ENCODE measurements at regions not wholly inside any gene's neighbourhood (a gene's known extent, or its start where the extent isn't known, plus 50 kb on each side); places are given as distances from the start of the nearest gene placed in this dataset.

DNA sequence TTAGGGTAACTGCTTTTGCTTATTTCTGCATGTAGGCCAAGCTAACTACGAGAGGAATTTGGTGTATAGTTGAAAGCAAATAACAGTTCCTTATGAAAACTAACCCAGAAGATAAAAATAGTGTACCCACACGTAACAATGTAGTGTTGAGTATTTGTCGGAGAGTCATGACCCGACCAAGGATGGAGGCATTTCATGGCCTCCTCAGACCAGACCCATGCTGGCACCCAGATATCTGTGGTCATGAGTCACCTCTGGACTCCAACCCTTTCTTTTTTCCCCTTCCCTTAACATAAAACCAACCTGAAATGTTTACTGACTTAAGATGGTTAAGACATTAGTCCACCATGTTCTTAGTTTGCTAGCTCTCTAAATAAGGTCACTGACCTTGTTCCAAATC is 318.7 kb downstream of the NOL4 start:
- Histone ChIP-seq H3K27me3 (ENCODE audit: control insufficient read depth, insufficient read depth) (no peaks in the 10 kb centered on the region), H3K4me1 (ENCODE audit: control insufficient read depth, insufficient read depth, low read length) (no peaks in the 10 kb centered on the region), H3K9me3 (ENCODE audit: control insufficient read depth, low read length) (no peaks in the 10 kb centered on the region), H3K4me3 (ENCODE audit: low read length) (no peak overlapping the region), H3K27ac (ENCODE audit: low read length) (no peak overlapping the region)
- intact Hi-C loops (cut with DNase I): no loop called here
- ATAC-seq (no peak), DNase-seq (no peak)
- 78% methylated on average over 4 of the region's 4 CpGs for WGBS

GRCh38 chr18:33901894-33902512 is 322.7 kb downstream of the NOL4 start:
- intact Hi-C loops (cut with DNase I): no loop called here
- H3K27ac ChIP-seq (ENCODE audit: low read length): no peak overlapping the region
- no peaks in the 10 kb centered on the region for H3K27me3 ChIP-seq (ENCODE audit: control insufficient read depth, insufficient read depth)
- 90% methylated on average over 1 of the region's 1 CpG for WGBS
- DNase-seq (no peak), ATAC-seq (no peak)
- no peaks in the 10 kb centered on the region for H3K9me3 ChIP-seq (ENCODE audit: control insufficient read depth, low read length)
- no peaks in the 10 kb centered on the region for H3K4me1 ChIP-seq (ENCODE audit: control insufficient read depth, insufficient read depth, low read length)
- no peak overlapping the region for H3K4me3 ChIP-seq (ENCODE audit: low read length)

GRCh38 chr18:33900638-33901037 is 322.6 kb downstream of the ASXL3 start:
- no peak overlapping the region for H3K4me3 ChIP-seq (ENCODE audit: low read length)
- intact Hi-C loops (cut with DNase I): no loop called here

DNA sequence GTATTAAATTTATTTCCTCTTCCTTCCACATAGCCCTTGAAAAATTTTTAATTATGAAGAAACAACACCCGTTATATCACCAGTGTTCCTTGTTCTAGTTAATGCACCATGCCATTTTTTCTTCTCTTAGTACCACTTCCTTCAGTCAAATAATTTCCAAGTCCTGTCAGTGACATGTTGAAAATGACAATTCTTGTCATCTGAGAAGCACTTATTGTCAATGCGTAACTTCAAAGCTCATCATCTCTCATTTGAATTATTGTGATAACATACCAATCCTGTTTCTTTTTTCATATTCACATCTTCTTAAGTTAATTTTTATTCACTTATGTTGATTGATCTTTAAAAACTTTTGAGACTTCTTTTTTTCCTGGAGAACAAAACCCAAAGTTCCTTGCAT is 320.4 kb downstream of the ASXL3 start:
- ATAC-seq (no peak), DNase-seq (no peak)
- H3K27ac ChIP-seq (ENCODE audit: low read length): no peak overlapping the region
- no peak overlapping the region for H3K4me3 ChIP-seq (ENCODE audit: low read length)
- intact Hi-C loops (cut with DNase I): no loop called here
- H3K4me1 ChIP-seq (ENCODE audit: control insufficient read depth, insufficient read depth, low read length): no peaks in the 10 kb centered on the region
- 93% methylated on average over 2 of the region's 2 CpGs for WGBS
- no peaks in the 10 kb centered on the region for H3K9me3 ChIP-seq (ENCODE audit: control insufficient read depth, low read length)
- no peaks in the 10 kb centered on the region for H3K27me3 ChIP-seq (ENCODE audit: control insufficient read depth, insufficient read depth)

More at GRCh38 chr18:33900638-33901037, 322.6 kb downstream of the ASXL3 start:
- ATAC-seq (no peak), DNase-seq (no peak)
- WGBS: 90% methylated on average over 1 of the region's 1 CpG
- no peaks in the 10 kb centered on the region for H3K9me3 ChIP-seq (ENCODE audit: control insufficient read depth, low read length)
- H3K27me3 ChIP-seq (ENCODE audit: control insufficient read depth, insufficient read depth): no peaks in the 10 kb centered on the region
- no peaks in the 10 kb centered on the region for H3K4me1 ChIP-seq (ENCODE audit: control insufficient read depth, insufficient read depth, low read length)
- no peak overlapping the region for H3K27ac ChIP-seq (ENCODE audit: low read length)

DNA sequence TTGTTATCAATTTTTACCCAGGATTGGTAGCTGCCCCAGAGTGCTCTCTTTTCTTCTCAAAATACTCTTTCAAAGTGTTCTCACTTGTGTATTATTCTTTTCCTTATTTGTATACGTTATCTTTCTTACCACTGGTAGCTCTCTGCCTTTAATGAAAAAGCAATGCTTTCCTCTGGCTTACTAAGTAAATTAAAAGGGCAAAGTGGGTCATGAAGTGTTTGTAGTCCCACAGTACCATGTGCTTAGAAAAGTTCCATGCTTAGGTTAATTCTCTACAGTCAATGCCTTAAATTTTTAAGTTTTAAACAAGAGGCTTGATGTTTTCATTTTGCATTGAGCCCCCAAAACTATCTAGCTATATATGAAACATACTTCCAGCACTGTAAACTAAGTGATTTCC is 300.2 kb downstream of the ASXL3 start:
- ATAC-seq (no peak), DNase-seq (no peak)
- H3K9me3 ChIP-seq (ENCODE audit: control insufficient read depth, low read length): no peaks in the 10 kb centered on the region
- no peaks in the 10 kb centered on the region for H3K27me3 ChIP-seq (ENCODE audit: control insufficient read depth, insufficient read depth)
- no peak overlapping the region for H3K27ac ChIP-seq (ENCODE audit: low read length)
- H3K4me3 ChIP-seq (ENCODE audit: low read length): no peak overlapping the region
- WGBS: 56% methylated on average over 1 of the region's 1 CpG
- intact Hi-C loops (cut with DNase I): no loop called here
- H3K4me1 ChIP-seq (ENCODE audit: control insufficient read depth, insufficient read depth, low read length): no peaks in the 10 kb centered on the region

GRCh38 chr18:33875029-33875565 is 297.1 kb downstream of the ASXL3 start:
- Histone ChIP-seq H3K4me3 (ENCODE audit: low read length) (no peak overlapping the region), H3K9me3 (ENCODE audit: control insufficient read depth, low read length) (no peaks in the 10 kb centered on the region), H3K27me3 (ENCODE audit: control insufficient read depth, insufficient read depth) (no peaks in the 10 kb centered on the region), H3K27ac (ENCODE audit: low read length) (no peak overlapping the region), H3K4me1 (ENCODE audit: control insufficient read depth, insufficient read depth, low read length) (no peaks in the 10 kb centered on the region)
- WGBS: 64% methylated on average over 2 of the region's 2 CpGs
- intact Hi-C loops (cut with DNase I): no loop called here
- DNase-seq: no peak
- no peak for ATAC-seq

DNA sequence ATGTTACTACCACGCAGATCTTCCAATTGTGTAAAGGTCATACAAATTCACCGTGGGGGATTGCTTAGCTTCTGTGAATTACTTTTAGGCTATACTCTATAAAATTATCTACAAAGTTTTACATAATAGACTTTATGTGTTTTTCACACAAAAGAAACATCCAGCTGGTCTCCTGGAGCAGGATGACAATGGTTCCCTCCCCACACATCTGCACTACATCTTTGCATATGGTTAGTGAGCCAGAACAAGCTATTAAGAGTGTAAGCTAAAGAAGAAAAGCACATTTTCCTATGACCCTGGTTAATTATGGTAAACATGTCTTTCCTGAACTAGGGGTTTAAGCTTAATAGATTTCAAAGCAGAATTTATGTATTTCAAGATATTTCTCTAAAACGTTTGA is 295.1 kb downstream of the ASXL3 start:
- Histone ChIP-seq H3K27me3 (ENCODE audit: control insufficient read depth, insufficient read depth) (no peaks in the 10 kb centered on the region), H3K4me1 (ENCODE audit: control insufficient read depth, insufficient read depth, low read length) (no peaks in the 10 kb centered on the region), H3K4me3 (ENCODE audit: low read length) (no peak overlapping the region), H3K9me3 (ENCODE audit: control insufficient read depth, low read length) (no peaks in the 10 kb centered on the region), H3K27ac (ENCODE audit: low read length) (no peak overlapping the region)
- 73% methylated on average over 3 of the region's 3 CpGs for WGBS
- intact Hi-C loops (cut with DNase I): no loop called here
- ATAC-seq: no peak
- no peak for DNase-seq

GRCh38 chr18:33871363-33872025 is 293.5 kb downstream of the ASXL3 start:
- no peaks in the 10 kb centered on the region for H3K4me1 ChIP-seq (ENCODE audit: control insufficient read depth, insufficient read depth, low read length)
- no peak for ATAC-seq
- H3K9me3 ChIP-seq (ENCODE audit: control insufficient read depth, low read length): no peaks in the 10 kb centered on the region
- H3K27ac ChIP-seq (ENCODE audit: low read length): no peak overlapping the region
- H3K4me3 ChIP-seq (ENCODE audit: low read length): no peak overlapping the region
- no peaks in the 10 kb centered on the region for H3K27me3 ChIP-seq (ENCODE audit: control insufficient read depth, insufficient read depth)
- 74% methylated on average over 2 of the region's 2 CpGs for WGBS
- no peak for DNase-seq
- intact Hi-C loops (cut with DNase I): no loop called here

- Histone ChIP-seq H3K27me3 (ENCODE audit: control insufficient read depth, insufficient read depth) (no peaks in the 10 kb centered on the region), H3K9me3 (ENCODE audit: control insufficient read depth, low read length) (no peaks in the 10 kb centered on the region), H3K27ac (ENCODE audit: low read length) (no peak overlapping the region), H3K4me3 (ENCODE audit: low read length) (no peak overlapping the region), H3K4me1 (ENCODE audit: control insufficient read depth, insufficient read depth, low read length) (no peaks in the 10 kb centered on the region)
- no peak for ATAC-seq
- intact Hi-C loops (cut with DNase I): no loop called here
- no peak for DNase-seq
Measured at GRCh38 chr18:33870059-33870458, 292.0 kb downstream of the ASXL3 start.

- DNase-seq (no peak), ATAC-seq (no peak)
- Histone ChIP-seq H3K27me3 (ENCODE audit: control insufficient read depth, insufficient read depth) (no peaks in the 10 kb centered on the region), H3K27ac (ENCODE audit: low read length) (no peak overlapping the region), H3K9me3 (ENCODE audit: control insufficient read depth, low read length) (no peaks in the 10 kb centered on the region), H3K4me3 (ENCODE audit: low read length) (no peak overlapping the region), H3K4me1 (ENCODE audit: control insufficient read depth, insufficient read depth, low read length) (no peaks in the 10 kb centered on the region)
- WGBS: 84% methylated on average over 1 of the region's 1 CpG
- intact Hi-C loops (cut with DNase I): no loop called here
Measured at GRCh38 chr18:33866386-33866785, 288.4 kb downstream of the ASXL3 start.

DNA sequence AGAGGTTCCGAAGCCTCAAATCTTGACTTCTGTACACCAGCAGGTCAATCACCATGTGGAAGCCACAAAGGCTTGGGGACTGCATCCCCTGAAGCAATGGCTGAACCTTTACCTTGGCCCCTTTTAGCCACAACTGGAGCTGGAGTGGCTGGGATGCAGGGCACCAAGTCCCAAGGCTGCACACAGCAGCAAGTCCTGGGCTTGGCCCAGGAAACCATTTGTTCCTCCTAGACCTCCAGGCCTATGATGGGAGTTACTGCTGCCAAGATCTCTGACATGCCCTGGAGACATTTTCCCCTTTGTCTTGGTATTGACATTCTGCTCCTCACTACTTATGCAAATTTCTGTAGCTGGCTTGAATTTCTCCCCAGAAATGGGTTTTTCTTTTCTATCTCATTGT is 285.9 kb downstream of the ASXL3 start:
- H3K9me3 ChIP-seq (ENCODE audit: control insufficient read depth, low read length): no peaks in the 10 kb centered on the region
- DNase-seq (no peak), ATAC-seq (no peak)
- H3K4me1 ChIP-seq (ENCODE audit: control insufficient read depth, insufficient read depth, low read length): no peaks in the 10 kb centered on the region
- no peak overlapping the region for H3K4me3 ChIP-seq (ENCODE audit: low read length)
- 98% methylated on average over 1 of the region's 1 CpG for WGBS
- intact Hi-C loops (cut with DNase I): no loop called here
- H3K27me3 ChIP-seq (ENCODE audit: control insufficient read depth, insufficient read depth): no peaks in the 10 kb centered on the region
- no peak overlapping the region for H3K27ac ChIP-seq (ENCODE audit: low read length)

GRCh38 chr18:33854827-33855139 is 276.8 kb downstream of the ASXL3 start:
- Histone ChIP-seq H3K27ac (ENCODE audit: low read length) (no peak overlapping the region), H3K4me1 (ENCODE audit: control insufficient read depth, insufficient read depth, low read length) (no peaks in the 10 kb centered on the region), H3K27me3 (ENCODE audit: control insufficient read depth, insufficient read depth) (no peaks in the 10 kb centered on the region), H3K4me3 (ENCODE audit: low read length) (no peak overlapping the region), H3K9me3 (ENCODE audit: control insufficient read depth, low read length) (no peaks in the 10 kb centered on the region)
- intact Hi-C loops (cut with DNase I): no loop called here
- 93% methylated on average over 2 of the region's 2 CpGs for WGBS
- ATAC-seq (no peak), DNase-seq (no peak)
